A673 (cell line): ENCODE measurements at regions not wholly inside any gene's neighbourhood (a gene's known extent, or its start where the extent isn't known, plus 50 kb on each side); places are given as distances from the start of the nearest gene placed in this dataset.

ENCODE experiments used
- BruUV-seq: library from RNA; stranded (reverse); fragments of 400-500 nt; replicated peaks from 2 replicates; lab custom pipeline; 2021; lab: Mats Ljungman, UMichigan
- CTCF ChIA-PET: fragments of 300-600 bp; sonication (Branson Sonifier 250); formaldehyde crosslinking; loops from one replicate; lab custom pipeline; 2022; ENCODE audit warnings: antibody characterized with exemption; lab: Charles Lee
- POLR2A ChIA-PET: fragments of 300-600 bp; sonication (Branson Sonifier 250); formaldehyde crosslinking; loops from one replicate; lab custom pipeline; 2022; ENCODE audit warnings: antibody characterized with exemption; ENCODE audit not compliant: low non-redundant PET; lab: Charles Lee
- DNase-seq: peaks from one replicate; pipeline ENCODE4 v3.0.0-alpha.2; 2015; ENCODE audit warnings: low spot score
- H3K27ac ChIP-seq: fragments of 200-600 bp; sonication (generic); 2 replicates; pipeline ENCODE4 v1.5.1; 2016; ENCODE audit warnings: mixed run types, low read depth, mild to moderate bottlenecking, mixed read lengths, antibody characterized with exemption, low read length; ENCODE audit not compliant: poor library complexity, severe bottlenecking
- H3K27me3 ChIP-seq: fragments of 200-600 bp; sonication (generic); replicated peaks from 2 replicates; pipeline ENCODE4 v1.6.1; 2017; ENCODE audit warnings: mixed run types, low read depth, mild to moderate bottlenecking, mixed read lengths, antibody characterized with exemption, low read length; ENCODE audit not compliant: insufficient read depth, poor library complexity
- H3K36me3 ChIP-seq: fragments of 200-600 bp; sonication (generic); 2 replicates; pipeline ENCODE4 v1.6.1; 2016; ENCODE audit warnings: mixed run types, mild to moderate bottlenecking, mixed read lengths, antibody characterized with exemption, low read length; ENCODE audit not compliant: insufficient read depth, poor library complexity, severe bottlenecking
- H3K4me1 ChIP-seq: fragments of 200-600 bp; sonication (generic); 2 replicates; pipeline ENCODE4 v1.6.1; 2017; ENCODE audit warnings: mixed run types, mild to moderate bottlenecking, mixed read lengths, antibody characterized with exemption, low read length; ENCODE audit not compliant: insufficient read depth, poor library complexity, severe bottlenecking
- H3K4me3 ChIP-seq: fragments of 200-600 bp; sonication (generic); 2 replicates; pipeline ENCODE4 v1.5.1; 2016; ENCODE audit warnings: low read depth, mixed run types, mild to moderate bottlenecking, mixed read lengths, low read length; ENCODE audit not compliant: poor library complexity, severe bottlenecking
- H3K9me3 ChIP-seq: fragments of 200-600 bp; sonication (generic); 2 replicates; pipeline ENCODE4 v1.6.1; 2016; ENCODE audit warnings: mixed run types, low read depth, mild to moderate bottlenecking, mixed read lengths, antibody characterized with exemption, low read length; ENCODE audit not compliant: poor library complexity, severe bottlenecking
- CTCF ChIP-seq: fragments of 300-800, 200-600 bp; sonication (generic); conservative IDR thresholded peaks from 2 replicates; pipeline ENCODE4 v1.5.1; 2017; ENCODE audit warnings: low read depth, mild to moderate bottlenecking, antibody characterized with exemption, low read length, moderate library complexity, mixed read lengths
- EZH2 ChIP-seq: fragments of 200-600 bp; sonication (generic); IDR thresholded peaks from 2 replicates; pipeline ENCODE4 v1.6.1; 2017; ENCODE audit warnings: borderline replicate concordance, low read depth, mild to moderate bottlenecking, mixed read lengths, antibody characterized with exemption, low read length; ENCODE audit not compliant: poor library complexity, severe bottlenecking
- intact Hi-C: fragments of 100-400 bp; cut with micrococcal nuclease; formaldehyde crosslinking; loops from one replicate; pipeline ENCODE4 v1.10.0; 2022; ENCODE audit not compliant: unreplicated experiment

GRCh38 chr9:107929443-107929842 lies 439.9 kb upstream of the KLF4 start:
- no TSS peak for BruUV-seq
- H3K4me3 ChIP-seq, result no peak overlapping the region
- intact Hi-C loops, result no loop called here
- no peaks in the 10 kb centered on the region for H3K9me3 ChIP-seq
- H3K36me3 ChIP-seq, result no peaks in the 10 kb centered on the region
- H3K27me3 ChIP-seq, result no peaks in the 10 kb centered on the region
- TF ChIP-seq CTCF (no peak), EZH2 (no peak)
- no peaks in the 10 kb centered on the region for H3K4me1 ChIP-seq
- no peak for DNase-seq
- ChIA-PET POLR2A (no interaction called here), CTCF (no interaction called here)
- H3K27ac ChIP-seq, result no peak overlapping the region

GRCh38 chr9:107928701-107929371 lies 439.3 kb upstream of the KLF4 start:
- CTCF ChIA-PET, result no interaction called here

GRCh38 chr9:107927276-107927675 lies 437.7 kb upstream of the KLF4 start:
- DNase-seq, result no peak
- CTCF ChIA-PET, result no interaction called here
- POLR2A ChIA-PET, result no interaction called here

More at GRCh38 chr9:107928701-107929371, 439.3 kb upstream of the KLF4 start:
- no peaks in the 10 kb centered on the region for H3K36me3 ChIP-seq
- no TSS peak for BruUV-seq
- TF ChIP-seq CTCF (no peak), EZH2 (no peak)
- H3K9me3 ChIP-seq, result no peaks in the 10 kb centered on the region
- H3K4me3 ChIP-seq, result no peak overlapping the region
- no peaks in the 10 kb centered on the region for H3K27me3 ChIP-seq
- no peak for DNase-seq
- POLR2A ChIA-PET, result no interaction called here
- H3K27ac ChIP-seq, result no peak overlapping the region
- intact Hi-C loops, result no loop called here
- H3K4me1 ChIP-seq, result no peaks in the 10 kb centered on the region

More at GRCh38 chr9:107927276-107927675, 437.7 kb upstream of the KLF4 start:
- Histone ChIP-seq H3K4me1 (no peaks in the 10 kb centered on the region), H3K9me3 (peaks cover 4% of the 10 kb centered on the region), H3K27me3 (no peaks in the 10 kb centered on the region), H3K36me3 (no peaks in the 10 kb centered on the region), H3K27ac (no peak overlapping the region), H3K4me3 (no peak overlapping the region)
- TF ChIP-seq EZH2, result no peak
- TF ChIP-seq CTCF, result no peak
- intact Hi-C loops, result no loop called here
- no TSS peak for BruUV-seq
